HG02798 (cell line): ENCODE measurements at regions not wholly inside any gene's neighbourhood (a gene's known extent, or its start where the extent isn't known, plus 50 kb on each side); places are given as distances from the start of the nearest gene placed in this dataset.
"Not testable (repeated sequence)": the region's sequence is repeated elsewhere in the genome, so short reads cannot be mapped to it uniquely, and the experiment has no call there.

Experiments used
- ATAC-seq: cut with Tn5 transposase; IDR thresholded peaks from one replicate; pipeline ENCODE4 v1.9.1; 2021; ENCODE audit warnings: mild to moderate bottlenecking; ENCODE audit not compliant: unreplicated experiment, poor library complexity

DNA sequence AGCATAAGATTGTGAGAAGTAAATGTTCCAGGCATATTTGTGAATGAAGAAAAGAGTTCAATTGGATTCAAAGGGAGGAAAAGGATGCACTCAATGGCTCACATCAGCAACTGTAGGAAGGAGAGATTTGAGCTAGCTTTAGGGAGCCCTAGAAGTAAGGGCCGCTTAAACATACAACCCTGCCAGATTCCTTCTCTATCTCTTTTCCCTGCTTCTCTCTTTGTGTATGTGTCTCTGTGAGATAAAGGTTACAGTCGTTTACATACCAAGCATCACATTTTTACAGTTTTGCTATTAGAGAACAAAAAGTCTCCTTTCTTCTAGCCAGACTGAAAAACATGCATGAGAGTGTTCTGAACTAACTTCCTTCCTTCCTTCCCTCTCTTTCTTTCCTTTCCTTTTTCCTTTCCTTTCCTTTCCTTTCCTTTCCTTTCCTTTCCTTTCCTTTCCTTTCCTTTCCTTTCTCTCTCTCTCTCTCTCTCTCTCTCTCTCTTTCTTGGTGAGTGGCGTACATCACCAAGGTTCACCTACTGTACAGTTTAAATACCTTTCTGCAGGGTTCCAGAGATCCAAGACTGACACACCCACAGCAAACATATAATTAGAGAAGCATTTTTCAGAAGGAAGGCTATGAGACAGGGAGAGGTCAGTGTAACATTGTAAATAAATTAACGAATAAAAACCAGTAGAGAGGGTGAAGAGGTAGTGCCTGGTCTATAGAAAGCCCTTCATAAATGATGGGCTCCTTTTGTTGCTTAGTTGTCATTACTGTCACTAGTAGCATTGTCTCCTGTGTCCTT, 240.4 kb downstream of the ARL4A start:
- ATAC-seq = no peak

DNA sequence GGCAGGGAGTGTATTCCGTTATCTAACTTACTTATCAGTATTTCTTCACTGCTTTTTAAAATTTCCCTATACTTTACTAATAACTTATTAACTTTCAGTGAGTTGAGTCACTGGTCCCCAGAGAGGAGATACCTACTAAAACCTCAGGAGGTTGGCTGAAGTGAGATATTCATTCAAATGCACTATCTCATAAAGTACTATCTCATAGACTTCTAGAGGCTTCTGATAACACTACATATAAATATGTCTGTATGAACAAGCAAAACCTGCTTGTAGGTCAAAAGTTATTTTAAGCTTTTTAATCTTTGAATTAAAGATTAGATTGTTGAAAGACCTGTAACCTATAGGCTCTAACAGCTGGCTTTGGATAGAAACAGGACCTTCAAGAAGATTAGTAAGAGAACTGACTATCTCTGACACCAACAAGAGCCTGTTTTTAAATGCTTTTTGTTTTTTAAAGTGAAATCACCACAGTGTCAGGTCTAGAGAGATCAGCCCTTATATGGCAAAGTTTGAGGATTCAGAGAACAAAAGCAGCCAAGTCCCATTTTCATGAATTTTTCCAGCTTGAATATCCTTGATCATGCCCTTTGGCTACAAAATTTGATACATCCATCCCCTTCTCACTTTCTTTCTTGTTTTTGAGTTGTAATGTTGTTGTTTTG, 242.2 kb downstream of the ARL4A start:
- peak; percentile 63 for ATAC-seq

DNA sequence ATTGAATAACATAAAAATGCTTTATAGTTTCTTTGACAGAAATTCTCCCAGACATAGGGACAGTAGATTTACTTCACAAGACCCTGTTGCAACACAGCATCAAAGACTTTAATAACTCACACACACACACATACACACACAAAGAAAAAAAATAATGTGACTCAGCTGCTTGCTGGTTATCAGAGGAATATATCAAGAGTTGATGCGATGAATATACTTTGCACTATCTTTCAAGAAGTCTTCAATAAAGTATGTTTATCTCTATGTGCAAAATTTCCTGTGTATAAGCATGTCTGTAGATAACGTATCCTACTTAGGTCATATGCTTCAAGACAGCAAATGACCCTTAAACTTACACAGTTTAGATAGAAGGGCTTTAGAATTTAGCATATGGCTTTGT, 243.1 kb downstream of the ARL4A start:
- ATAC-seq = no peak

DNA sequence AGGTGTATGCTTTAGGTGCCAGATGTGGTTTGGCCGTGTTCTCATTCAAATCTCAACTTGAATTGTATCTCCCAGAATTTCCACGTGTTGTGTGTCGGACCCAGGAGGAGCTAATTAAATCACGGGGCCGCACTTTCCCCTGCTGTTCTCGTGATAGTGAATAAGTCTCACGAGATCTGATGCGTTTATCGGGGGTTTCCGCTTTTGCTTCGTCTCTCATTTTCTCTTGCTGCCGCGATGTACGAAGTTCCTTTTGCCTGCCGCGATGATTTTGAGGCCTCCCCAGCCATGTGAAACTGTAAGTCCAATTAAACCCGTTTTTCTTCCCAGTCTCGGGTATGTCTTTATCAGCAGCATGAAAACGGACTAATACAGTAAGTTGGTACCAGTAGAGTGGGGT, 244.0 kb downstream of the ARL4A start:
- not testable (repeated sequence) for ATAC-seq

GRCh38 chr7:12939694-12940093, 252.3 kb downstream of the ARL4A start:
- no peak for ATAC-seq

GRCh38 chr7:12941512-12941911, 254.1 kb downstream of the ARL4A start:
- ATAC-seq = no peak

DNA sequence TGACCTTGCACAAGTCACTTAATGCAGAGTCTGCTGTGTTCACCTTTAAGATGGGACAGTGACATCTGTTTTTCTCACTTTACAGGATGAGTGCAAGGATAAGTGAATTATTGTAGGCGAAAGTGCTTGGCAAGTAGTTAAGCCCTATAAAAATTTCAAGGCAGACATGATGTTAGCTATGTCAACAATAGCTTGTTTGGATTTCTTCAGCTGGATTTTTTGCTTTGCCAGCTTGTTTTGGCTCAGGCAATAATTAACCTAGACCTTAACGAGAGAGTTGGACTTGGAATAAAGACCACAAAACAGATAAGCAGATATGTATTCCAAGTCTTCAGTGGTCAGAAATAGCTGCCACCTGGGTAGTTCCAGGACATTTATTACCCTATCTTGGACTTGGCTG, 255.2 kb downstream of the ARL4A start:
- no peak for ATAC-seq

- ATAC-seq = no peak
These were observed 256.3 kb downstream of the ARL4A start for GRCh38 chr7:12943781-12944180.

- ATAC-seq = no peak
These were observed 258.5 kb downstream of the ARL4A start for GRCh38 chr7:12945901-12946300.

DNA sequence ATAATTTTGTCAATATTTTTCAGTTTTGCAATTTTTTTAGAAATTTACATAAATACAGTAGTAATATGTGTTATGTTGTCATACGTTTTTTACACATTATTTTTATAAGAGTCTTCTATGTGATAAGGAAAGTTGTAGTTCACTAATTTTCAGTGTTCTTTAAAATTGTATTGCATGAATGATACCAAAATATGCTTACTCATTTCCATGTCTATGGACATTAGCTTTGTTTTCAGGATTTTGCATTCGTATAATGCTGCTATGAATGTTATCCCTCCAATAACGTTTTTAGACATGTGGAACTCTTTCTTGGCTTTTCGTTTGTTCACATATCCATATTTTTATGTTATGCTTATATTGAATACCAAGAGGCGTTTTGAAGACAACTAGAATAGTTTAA, 260.0 kb downstream of the ARL4A start:
- ATAC-seq = no peak

- no peak for ATAC-seq
These were observed 261.9 kb downstream of the ARL4A start for GRCh38 chr7:12949060-12949931.

GRCh38 chr7:12951397-12951801, 264.0 kb downstream of the ARL4A start:
- no peak for ATAC-seq

DNA sequence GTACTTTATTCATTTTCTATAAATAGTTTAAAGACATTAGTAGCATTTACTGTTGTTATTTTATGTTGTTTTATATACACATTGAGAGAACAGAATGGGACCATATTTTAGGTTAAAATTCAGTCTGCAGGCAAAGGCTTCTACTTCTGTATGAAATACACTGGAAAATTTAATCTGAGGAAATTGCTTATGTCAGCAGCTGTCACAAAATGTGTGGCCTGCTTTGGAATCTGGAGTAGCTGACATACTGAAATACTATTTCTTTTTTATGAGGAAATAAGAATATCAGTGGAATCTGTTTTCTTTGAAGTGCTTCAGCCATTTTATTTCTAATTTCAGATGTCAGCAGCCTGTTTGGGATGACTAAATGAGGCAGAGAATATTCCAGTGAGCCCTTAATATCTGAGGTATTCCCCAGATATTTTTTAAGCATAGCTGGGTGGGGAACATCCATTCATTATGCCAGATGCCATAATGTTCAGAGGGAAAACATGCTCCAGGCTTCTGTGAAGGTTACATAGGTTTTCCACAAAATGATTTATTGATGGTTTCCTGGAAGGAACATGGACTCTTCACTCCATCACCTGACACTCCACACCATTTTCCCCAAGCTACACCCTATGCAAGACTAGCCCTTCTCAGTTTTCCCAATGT, 267.1 kb downstream of the ARL4A start:
- ATAC-seq = no peak

- ATAC-seq = no peak
These were observed 270.1 kb downstream of the ARL4A start for GRCh38 chr7:12957487-12957886.

DNA sequence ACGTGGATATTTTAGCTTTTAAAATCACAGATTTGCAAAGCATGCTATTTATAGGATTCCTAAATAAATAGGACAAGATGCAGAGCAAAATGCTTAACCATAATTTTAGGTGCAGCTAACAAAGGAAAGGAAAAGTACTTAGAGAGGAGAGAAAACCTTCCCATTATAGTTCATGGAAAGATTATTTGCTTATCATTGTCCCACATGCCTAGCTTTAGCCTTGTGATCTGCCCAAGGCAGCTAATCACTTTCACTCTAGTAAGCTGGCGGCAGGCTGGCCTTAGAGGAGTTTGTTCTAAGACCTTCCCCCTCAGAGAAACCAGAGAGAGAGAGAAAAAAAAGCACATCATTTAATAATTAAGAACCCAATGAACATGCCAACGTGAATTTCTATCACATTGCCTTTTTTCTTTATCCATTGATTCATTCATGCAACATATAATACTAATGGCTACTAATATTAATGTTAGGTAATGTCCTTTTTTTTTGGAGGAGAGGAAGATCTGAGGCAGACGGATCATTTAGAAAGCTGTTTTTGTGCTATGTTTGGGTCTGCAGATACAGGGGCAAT, 274.6 kb downstream of the ARL4A start:
- no peak for ATAC-seq

DNA sequence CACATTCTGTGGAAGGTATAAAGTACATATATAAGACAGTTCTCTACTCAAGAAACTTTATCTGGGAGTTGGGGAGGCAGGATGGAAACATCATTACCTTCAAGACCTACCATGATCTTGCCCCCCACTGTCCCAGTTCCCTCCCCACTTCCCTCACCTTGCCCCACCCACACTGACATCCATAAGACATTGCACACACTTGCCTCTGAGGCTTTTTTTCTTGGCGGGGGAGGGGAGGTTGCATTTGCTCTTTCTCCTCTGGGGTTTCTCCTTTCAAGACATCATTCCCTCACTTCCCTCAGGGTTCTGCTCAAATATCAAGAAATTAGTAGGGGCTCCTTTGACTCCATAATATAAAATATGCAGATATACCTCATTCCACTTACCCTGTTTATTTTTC, 276.0 kb downstream of the ARL4A start:
- no peak for ATAC-seq

- ATAC-seq = no peak
These were observed 277.4 kb downstream of the ARL4A start for GRCh38 chr7:12964836-12965235.

DNA sequence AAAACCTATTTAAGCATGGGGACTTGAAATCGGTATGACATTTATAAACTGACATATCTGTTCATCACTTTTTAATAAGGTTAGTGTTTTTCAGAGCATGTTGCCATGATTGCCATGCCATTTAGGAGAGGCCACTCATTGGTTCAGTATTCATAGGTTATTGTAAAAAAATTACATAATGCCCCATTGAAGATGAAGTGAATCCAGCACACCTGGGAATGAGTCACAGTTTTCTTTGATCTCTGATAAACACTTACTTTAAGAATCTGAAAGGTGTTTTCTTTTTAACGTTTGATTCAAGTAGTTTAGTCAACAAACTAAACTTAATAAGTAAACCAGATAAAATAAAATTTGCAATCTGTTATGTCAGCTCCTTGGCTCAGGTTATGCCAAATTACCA, 278.3 kb downstream of the ARL4A start:
- ATAC-seq = no peak

DNA sequence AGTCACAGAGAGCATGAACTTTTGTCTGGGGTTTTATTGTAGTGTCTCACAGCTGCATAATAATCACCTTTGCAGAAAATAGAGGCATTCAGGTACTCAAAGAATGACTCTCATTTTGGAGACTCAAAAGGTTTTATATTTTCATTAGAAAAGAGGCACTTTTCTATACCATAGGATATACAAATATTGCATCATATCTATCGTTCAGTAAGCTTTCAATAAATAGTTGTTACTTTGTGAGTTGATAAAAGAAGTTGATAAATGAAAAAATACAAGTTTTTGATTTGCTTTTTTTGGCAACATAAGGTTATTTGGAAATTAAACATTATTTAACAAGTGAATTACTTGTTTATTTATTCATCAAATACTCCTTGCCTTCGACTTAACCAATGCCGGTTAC, 279.9 kb downstream of the ARL4A start:
- no peak for ATAC-seq

GRCh38 chr7:12968836-12969422, 281.5 kb downstream of the ARL4A start:
- no peak for ATAC-seq
